GM12865 (cell line): ENCODE measurements at regions not wholly inside any gene's neighbourhood (a gene's known extent, or its start where the extent isn't known, plus 50 kb on each side); places are given as distances from the start of the nearest gene placed in this dataset.

Source experiments
- DNase-seq: peaks from one replicate; pipeline ENCODE4 v3.0.0; 2010; ENCODE audit warnings: low read depth
- H3K4me3 ChIP-seq: 2 replicates; pipeline ENCODE4 v1.5.1; 2011; ENCODE audit warnings: mild to moderate bottlenecking, low read depth, low read length, control low read depth
- CTCF ChIP-seq: IDR thresholded peaks from 2 replicates; pipeline ENCODE4 v1.5.1; 2011; ENCODE audit warnings: low read length, control low read depth, low read depth, inconsistent platforms; ENCODE audit not compliant: insufficient read depth; ENCODE audit errors: missing control alignments

GRCh38 chr2:187081461-187081860, 232.5 kb upstream of the ZSWIM2 start:
- H3K4me3 ChIP-seq = no peak overlapping the region
- no peak for TF ChIP-seq CTCF
- no peak for DNase-seq

DNA sequence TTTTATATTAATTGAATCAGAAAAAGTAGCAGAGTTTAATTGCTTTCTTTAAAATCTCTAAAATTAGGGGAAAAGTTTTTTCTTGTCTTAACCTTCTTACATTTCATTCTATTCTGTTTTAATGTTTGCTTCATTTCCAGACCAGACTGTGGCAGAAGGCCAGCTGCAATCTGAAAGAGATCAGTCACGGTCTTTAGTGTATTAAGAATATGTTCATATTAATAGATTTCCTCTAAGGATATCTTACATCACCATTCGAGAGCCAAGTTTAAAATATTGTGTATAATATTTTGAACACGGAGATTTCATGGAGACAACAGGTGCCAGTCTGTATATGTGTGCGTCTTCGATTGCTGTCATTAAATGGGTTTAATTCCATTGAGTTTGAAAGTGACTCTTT, 230.9 kb upstream of the ZSWIM2 start:
- no peak overlapping the region for H3K4me3 ChIP-seq
- TF ChIP-seq CTCF = no peak
- DNase-seq = no peak

GRCh38 chr2:187078297-187078696, 229.3 kb upstream of the ZSWIM2 start:
- no peak for DNase-seq
- H3K4me3 ChIP-seq = no peak overlapping the region
- no peak for TF ChIP-seq CTCF

DNA sequence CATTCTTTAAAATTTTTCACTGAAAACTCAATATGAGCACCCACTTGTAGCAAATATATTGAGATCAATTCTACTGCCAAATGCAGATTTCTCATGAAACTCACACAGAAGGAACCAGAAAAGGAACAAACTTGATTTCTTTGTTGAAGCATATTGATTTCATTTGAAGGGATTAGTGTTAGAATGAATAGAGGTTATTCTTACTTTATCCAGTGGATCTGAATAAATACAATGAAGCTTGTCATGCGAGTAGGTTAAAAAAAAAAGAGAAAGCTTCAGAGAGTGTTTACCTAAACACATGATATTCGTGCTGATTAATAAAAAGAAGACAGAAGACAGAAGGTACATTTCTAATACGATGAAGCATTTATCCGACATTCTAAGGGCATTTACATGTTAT, 226.7 kb upstream of the ZSWIM2 start:
- DNase-seq = no peak
- TF ChIP-seq CTCF = no peak
- no peak overlapping the region for H3K4me3 ChIP-seq

GRCh38 chr2:187075199-187075635, 226.2 kb upstream of the ZSWIM2 start:
- no peak for TF ChIP-seq CTCF
- H3K4me3 ChIP-seq = no peak overlapping the region
- no peak for DNase-seq

- TF ChIP-seq CTCF = no peak
- no peak overlapping the region for H3K4me3 ChIP-seq
- no peak for DNase-seq
These were observed 209.2 kb upstream of the ZSWIM2 start for GRCh38 chr2:187058198-187058597.

DNA sequence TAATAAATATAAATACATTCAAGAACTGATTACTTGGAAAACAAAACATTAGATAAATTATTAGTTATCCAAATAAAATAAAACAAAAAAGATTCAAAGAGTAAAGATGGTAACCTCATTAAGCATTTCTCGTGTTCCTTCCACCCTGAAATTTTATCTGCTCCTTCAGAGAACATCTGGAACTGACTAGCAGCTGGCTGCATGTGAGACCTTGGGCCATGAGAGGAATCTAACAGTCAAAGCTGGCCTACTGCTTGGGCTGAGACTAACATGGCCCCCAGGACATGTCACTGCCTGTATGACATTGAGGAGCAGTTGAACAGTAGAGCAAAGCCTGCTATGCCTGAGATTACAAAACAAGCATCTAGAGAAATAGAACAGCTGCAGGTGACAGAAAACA, 208.5 kb upstream of the ZSWIM2 start:
- TF ChIP-seq CTCF = no peak
- no peak for DNase-seq
- no peak overlapping the region for H3K4me3 ChIP-seq
